HL-60 (cell line): ENCODE measurements at regions not wholly inside any gene's neighbourhood (a gene's known extent, or its start where the extent isn't known, plus 50 kb on each side); places are given as distances from the start of the nearest gene placed in this dataset.

Experiments used
- DNase-seq, 2 experiments: peaks; one replicate each; pipeline ENCODE4 v3.0.0-alpha.2; 2010 to 2020; ENCODE audit warnings: low read depth in 1 of 2, low spot score in 1 of 2
- H3K27ac ChIP-seq: fragments of 250-450 bp; sonication (Bioruptor Pico); replicated peaks from 2 replicates; pipeline ENCODE4 v1.5.1; 2020; ENCODE audit warnings: mild to moderate bottlenecking, moderate library complexity
- H3K27me3 ChIP-seq: fragments of 250-450 bp; sonication (Bioruptor Pico); 2 replicates; pipeline ENCODE4 v1.5.1; 2021; ENCODE audit warnings: mild to moderate bottlenecking, moderate library complexity; ENCODE audit not compliant: insufficient read depth, poor library complexity, severe bottlenecking
- H3K4me3 ChIP-seq: replicated peaks from 2 replicates; pipeline ENCODE4 v1.5.1; 2011; ENCODE audit warnings: mild to moderate bottlenecking, control low read depth, low read length; ENCODE audit not compliant: insufficient read depth
- GABPA ChIP-seq: IDR thresholded peaks from 2 replicates; pipeline ENCODE4 v1.6.1; 2012; ENCODE audit warnings: low read depth
- POLR2AphosphoS5 ChIP-seq: IDR thresholded peaks from 2 replicates; pipeline ENCODE4 v1.6.1; 2012; ENCODE audit warnings: low read depth
- SPI1 ChIP-seq: IDR thresholded peaks from 2 replicates; pipeline ENCODE4 v1.6.1; 2012; ENCODE audit warnings: low read depth, mild to moderate bottlenecking, borderline replicate concordance
- TF ChIP-seq, protein P1 (sequence below): IDR thresholded peaks from one replicate; pipeline ENCODE4 v1.5.1; 2011; ENCODE audit warnings: low read length, control low read depth, inconsistent platforms; ENCODE audit not compliant: insufficient read depth
- TF ChIP-seq, protein P2 (sequence below): IDR thresholded peaks from 2 replicates; pipeline ENCODE4 v1.6.1; 2012; ENCODE audit warnings: low read depth; ENCODE audit not compliant: insufficient replicate concordance

DNA sequence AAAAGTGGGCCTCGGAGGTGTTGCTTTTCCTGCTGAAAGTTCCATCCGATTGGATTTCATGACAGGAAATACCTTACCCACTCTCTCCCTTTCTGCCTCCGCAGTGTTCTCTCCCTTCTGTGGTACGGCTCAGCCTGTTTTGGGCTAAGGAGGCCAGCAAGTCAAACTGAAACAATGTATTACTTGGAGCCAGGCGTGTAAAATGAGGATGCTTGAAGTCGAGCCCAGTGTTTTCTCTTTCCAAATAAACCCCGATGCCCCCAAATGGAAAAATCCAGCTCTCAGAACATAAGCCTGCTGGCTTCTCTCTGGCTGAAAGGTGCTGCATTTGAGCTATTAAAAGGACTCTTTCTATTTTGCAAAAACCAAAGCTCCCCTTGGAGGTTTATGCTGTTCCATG, 124.7 kb downstream of the ZNF664 start:
- Histone ChIP-seq H3K27ac (no peak overlapping the region), H3K27me3 (no peaks in the 10 kb centered on the region), H3K4me3 (no peak overlapping the region)
- TF ChIP-seq, protein P1, sequence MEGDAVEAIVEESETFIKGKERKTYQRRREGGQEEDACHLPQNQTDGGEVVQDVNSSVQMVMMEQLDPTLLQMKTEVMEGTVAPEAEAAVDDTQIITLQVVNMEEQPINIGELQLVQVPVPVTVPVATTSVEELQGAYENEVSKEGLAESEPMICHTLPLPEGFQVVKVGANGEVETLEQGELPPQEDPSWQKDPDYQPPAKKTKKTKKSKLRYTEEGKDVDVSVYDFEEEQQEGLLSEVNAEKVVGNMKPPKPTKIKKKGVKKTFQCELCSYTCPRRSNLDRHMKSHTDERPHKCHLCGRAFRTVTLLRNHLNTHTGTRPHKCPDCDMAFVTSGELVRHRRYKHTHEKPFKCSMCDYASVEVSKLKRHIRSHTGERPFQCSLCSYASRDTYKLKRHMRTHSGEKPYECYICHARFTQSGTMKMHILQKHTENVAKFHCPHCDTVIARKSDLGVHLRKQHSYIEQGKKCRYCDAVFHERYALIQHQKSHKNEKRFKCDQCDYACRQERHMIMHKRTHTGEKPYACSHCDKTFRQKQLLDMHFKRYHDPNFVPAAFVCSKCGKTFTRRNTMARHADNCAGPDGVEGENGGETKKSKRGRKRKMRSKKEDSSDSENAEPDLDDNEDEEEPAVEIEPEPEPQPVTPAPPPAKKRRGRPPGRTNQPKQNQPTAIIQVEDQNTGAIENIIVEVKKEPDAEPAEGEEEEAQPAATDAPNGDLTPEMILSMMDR: no peak
- no peak for TF ChIP-seq GABPA
- TF ChIP-seq POLR2AphosphoS5: no peak
- TF ChIP-seq SPI1: no peak
- TF ChIP-seq, protein P2, sequence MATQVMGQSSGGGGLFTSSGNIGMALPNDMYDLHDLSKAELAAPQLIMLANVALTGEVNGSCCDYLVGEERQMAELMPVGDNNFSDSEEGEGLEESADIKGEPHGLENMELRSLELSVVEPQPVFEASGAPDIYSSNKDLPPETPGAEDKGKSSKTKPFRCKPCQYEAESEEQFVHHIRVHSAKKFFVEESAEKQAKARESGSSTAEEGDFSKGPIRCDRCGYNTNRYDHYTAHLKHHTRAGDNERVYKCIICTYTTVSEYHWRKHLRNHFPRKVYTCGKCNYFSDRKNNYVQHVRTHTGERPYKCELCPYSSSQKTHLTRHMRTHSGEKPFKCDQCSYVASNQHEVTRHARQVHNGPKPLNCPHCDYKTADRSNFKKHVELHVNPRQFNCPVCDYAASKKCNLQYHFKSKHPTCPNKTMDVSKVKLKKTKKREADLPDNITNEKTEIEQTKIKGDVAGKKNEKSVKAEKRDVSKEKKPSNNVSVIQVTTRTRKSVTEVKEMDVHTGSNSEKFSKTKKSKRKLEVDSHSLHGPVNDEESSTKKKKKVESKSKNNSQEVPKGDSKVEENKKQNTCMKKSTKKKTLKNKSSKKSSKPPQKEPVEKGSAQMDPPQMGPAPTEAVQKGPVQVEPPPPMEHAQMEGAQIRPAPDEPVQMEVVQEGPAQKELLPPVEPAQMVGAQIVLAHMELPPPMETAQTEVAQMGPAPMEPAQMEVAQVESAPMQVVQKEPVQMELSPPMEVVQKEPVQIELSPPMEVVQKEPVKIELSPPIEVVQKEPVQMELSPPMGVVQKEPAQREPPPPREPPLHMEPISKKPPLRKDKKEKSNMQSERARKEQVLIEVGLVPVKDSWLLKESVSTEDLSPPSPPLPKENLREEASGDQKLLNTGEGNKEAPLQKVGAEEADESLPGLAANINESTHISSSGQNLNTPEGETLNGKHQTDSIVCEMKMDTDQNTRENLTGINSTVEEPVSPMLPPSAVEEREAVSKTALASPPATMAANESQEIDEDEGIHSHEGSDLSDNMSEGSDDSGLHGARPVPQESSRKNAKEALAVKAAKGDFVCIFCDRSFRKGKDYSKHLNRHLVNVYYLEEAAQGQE: no peak
- DNase-seq: no peak

DNA sequence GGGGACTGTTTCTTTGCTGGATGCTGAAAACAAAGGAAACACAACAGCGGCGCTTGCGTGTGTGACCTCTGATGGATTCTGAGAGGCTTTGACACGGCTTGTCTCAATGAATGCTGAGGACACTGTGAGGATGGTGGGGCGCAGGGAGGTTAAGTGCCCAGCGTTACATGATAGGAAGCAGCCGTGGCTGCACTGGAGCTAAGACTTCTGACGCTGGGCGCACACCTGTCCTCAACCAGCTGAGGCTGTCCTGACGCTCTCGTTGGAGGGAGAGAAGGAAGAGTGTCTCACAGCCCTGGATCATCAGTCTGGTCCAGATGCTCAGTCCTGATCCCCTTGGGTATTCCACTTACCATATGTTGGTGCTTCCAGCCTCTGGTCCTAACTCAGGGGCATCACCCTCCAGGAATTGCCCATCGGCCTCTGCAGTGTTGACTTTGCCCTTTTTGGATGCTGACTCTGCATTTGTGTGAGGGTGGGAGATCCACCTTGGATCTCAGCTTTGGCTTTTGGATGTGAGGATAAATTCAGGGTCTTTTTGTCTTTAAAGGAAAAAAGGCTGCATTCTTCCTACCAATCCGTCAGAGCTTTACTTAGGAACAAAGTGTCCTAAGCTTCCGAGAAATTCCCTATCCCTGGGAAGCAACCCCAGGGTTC, 125.2 kb downstream of the ZNF664 start:
- DNase-seq: no peak
- no peaks in the 10 kb centered on the region for H3K27me3 ChIP-seq
- TF ChIP-seq, protein P2: no peak
- TF ChIP-seq, protein P1: no peak
- TF ChIP-seq GABPA: no peak
- no peak for TF ChIP-seq SPI1
- TF ChIP-seq POLR2AphosphoS5: no peak
- no peak overlapping the region for H3K27ac ChIP-seq
- H3K4me3 ChIP-seq: no peak overlapping the region

DNA sequence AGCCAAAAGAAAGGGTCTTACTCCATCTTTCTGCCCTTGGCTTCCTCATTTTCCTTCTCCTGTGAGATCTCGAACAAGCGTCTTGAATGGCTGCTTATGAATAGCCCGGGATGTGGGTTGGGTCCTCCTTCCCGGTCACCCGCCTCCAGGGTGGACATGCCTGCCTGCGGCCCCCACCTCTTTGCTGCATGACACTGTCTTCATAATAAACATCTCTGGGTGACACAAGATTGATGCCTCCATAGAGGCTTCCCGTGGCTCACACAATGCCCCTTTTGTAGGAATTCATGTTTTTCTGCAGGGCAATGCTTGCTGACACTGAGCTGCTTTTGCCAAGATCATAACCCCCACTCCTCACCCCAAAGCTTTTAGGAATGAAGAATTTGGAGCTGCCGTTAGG, 125.9 kb downstream of the ZNF664 start:
- no peak overlapping the region for H3K27ac ChIP-seq
- TF ChIP-seq, protein P2: no peak
- TF ChIP-seq SPI1 (no peak), POLR2AphosphoS5 (no peak), GABPA (no peak)
- TF ChIP-seq, protein P1: no peak
- H3K4me3 ChIP-seq: no peak overlapping the region
- H3K27me3 ChIP-seq: no peaks in the 10 kb centered on the region
- DNase-seq: no peak
